ENCODE measurements at regions not wholly inside any gene's neighbourhood (a gene's known extent, or its start where the extent isn't known, plus 50 kb on each side); places are given as distances from the start of the nearest gene placed in this dataset.

DNA sequence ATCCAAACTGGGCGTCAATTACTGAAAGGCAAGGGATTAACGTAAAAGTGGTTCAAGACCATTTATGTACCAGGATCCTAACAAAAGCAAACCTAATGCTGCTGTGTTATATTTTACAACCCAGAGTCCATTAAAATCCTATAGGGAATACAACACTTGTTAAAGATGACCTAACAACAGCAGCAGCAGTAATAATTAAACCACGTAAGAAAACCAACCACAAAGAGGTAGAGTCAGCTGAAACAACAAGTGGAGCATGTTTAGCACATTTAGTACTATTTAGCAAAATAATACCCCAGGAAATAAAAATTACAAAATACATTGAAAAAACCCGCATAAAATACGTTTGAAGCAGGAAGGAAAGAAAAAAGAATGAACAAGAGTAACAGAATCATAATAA lies 82.1 kb upstream of the AGBL1 start:
- Histone ChIP-seq H3K9ac (ENCODE audit: low read length) (no peak overlapping the region), H3K27ac (ENCODE audit: low read length) (no peak overlapping the region), H3K27me3 (ENCODE audit: low read depth, low read length) (peaks cover 30% of the 10 kb centered on the region), H2AFZ (ENCODE audit: low read depth, low read length) (no peak overlapping the region), H3K4me2 (ENCODE audit: low read length) (no peak overlapping the region), H3K9me3 (ENCODE audit: insufficient read depth, low read length) (peaks cover 3% of the 10 kb centered on the region; the same call in 1 of the 2 replicates), H4K20me1 (ENCODE audit: insufficient read depth, low read length) (no peaks in the 10 kb centered on the region), H3K79me2 (ENCODE audit: low read length) (no peaks in the 10 kb centered on the region), H3K4me3 (ENCODE audit: low read length) (no peak overlapping the region), H3K4me1 (ENCODE audit: low read length) (no peaks in the 10 kb centered on the region), H3K36me3 (replicated peaks; ENCODE audit: low read depth, low read length) (no peaks in the 10 kb centered on the region)
- no peak for TF ChIP-seq EZH2phosphoT487 (IDR thresholded peaks at IDR 0.05; ENCODE audit: low read depth)
- TF ChIP-seq, protein P1, sequence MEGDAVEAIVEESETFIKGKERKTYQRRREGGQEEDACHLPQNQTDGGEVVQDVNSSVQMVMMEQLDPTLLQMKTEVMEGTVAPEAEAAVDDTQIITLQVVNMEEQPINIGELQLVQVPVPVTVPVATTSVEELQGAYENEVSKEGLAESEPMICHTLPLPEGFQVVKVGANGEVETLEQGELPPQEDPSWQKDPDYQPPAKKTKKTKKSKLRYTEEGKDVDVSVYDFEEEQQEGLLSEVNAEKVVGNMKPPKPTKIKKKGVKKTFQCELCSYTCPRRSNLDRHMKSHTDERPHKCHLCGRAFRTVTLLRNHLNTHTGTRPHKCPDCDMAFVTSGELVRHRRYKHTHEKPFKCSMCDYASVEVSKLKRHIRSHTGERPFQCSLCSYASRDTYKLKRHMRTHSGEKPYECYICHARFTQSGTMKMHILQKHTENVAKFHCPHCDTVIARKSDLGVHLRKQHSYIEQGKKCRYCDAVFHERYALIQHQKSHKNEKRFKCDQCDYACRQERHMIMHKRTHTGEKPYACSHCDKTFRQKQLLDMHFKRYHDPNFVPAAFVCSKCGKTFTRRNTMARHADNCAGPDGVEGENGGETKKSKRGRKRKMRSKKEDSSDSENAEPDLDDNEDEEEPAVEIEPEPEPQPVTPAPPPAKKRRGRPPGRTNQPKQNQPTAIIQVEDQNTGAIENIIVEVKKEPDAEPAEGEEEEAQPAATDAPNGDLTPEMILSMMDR (IDR thresholded peaks at IDR 0.05; ENCODE audit: low read depth, low read length), result no peak

DNA sequence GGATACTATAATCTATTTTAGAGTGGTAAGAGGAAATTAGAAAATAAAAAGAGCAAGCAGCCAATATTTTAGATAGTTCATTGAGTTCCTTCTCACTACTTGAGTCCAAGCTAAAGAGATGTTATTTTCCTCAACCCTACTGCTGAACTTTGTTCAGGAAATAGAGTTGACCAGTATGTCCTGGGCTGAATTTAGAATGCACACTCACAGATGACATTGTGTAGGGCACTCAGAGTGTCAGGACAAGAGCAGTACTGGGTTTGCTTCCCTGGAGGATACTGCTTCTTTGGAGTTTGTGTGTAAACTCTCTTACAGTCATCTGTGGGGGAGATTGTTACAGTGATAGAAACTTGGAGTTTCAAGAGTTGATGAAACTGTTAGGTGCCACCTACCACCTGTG lies 80.0 kb upstream of the AGBL1 start:
- H3K27ac ChIP-seq (ENCODE audit: low read length), result no peak overlapping the region
- TF ChIP-seq EZH2phosphoT487 (IDR thresholded peaks at IDR 0.05; ENCODE audit: low read depth), result no peak
- TF ChIP-seq, protein P1 (IDR thresholded peaks at IDR 0.05; ENCODE audit: low read depth, low read length), result no peak
- H3K4me3 ChIP-seq (ENCODE audit: low read length), result no peak overlapping the region
- no peaks in the 10 kb centered on the region for H3K4me1 ChIP-seq (ENCODE audit: low read length)
- H4K20me1 ChIP-seq (ENCODE audit: insufficient read depth, low read length), result no peaks in the 10 kb centered on the region
- no peak overlapping the region for H2AFZ ChIP-seq (ENCODE audit: low read depth, low read length)
- no peaks in the 10 kb centered on the region for H3K36me3 ChIP-seq (replicated peaks; ENCODE audit: low read depth, low read length)
- no peaks in the 10 kb centered on the region for H3K79me2 ChIP-seq (ENCODE audit: low read length)
- peaks cover 31% of the 10 kb centered on the region for H3K27me3 ChIP-seq (ENCODE audit: low read depth, low read length)
- no peak overlapping the region for H3K4me2 ChIP-seq (ENCODE audit: low read length)
- no peak overlapping the region for H3K9ac ChIP-seq (ENCODE audit: low read length)
- H3K9me3 ChIP-seq (ENCODE audit: insufficient read depth, low read length), result peaks cover 3% of the 10 kb centered on the region; the same call in 1 of the 2 replicates

DNA sequence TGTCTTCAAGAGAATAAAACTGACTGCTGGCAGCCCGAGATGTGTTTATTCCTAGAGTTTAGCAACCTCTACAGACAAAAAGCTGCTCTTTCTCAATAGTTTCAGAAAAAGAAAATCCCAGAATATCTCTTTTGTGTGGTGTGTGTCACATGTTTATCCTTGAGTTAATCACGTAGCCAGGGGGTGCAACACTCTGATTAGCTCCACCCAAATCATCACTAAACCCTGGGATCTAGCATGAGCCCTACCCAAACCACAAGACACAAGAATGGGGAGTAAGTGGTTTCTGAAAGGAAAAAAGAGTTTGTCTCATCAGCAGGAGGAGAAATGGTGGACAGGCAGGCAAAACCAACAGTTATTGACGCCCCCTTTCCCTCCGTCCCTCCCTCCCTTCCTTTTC lies 78.5 kb upstream of the AGBL1 start:
- no peaks in the 10 kb centered on the region for H3K36me3 ChIP-seq (replicated peaks; ENCODE audit: low read depth, low read length)
- no peaks in the 10 kb centered on the region for H3K4me1 ChIP-seq (ENCODE audit: low read length)

DNA sequence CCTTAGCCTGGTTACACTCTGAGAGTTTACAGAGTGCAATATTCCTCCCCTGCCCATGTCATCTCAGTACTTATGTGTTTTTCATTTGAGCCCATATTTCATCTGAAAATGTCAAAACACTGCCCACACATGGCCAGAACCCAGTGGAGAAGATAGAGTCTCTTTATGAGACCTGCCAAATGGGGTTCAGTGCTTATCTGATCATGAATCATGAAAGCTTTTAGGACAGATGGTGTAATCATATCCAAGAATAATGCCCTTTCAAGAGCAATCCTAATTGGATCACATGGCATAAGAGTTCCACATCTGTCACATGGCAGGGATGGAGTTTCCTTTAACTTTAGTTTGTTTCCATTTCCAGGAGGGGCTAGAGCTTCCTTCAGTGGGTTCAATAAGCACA lies 77.2 kb upstream of the AGBL1 start:
- no peak overlapping the region for H3K4me3 ChIP-seq (ENCODE audit: low read length)
- TF ChIP-seq EZH2phosphoT487 (IDR thresholded peaks at IDR 0.05; ENCODE audit: low read depth), result no peak
- TF ChIP-seq, protein P1 (IDR thresholded peaks at IDR 0.05; ENCODE audit: low read depth, low read length), result no peak
- H2AFZ ChIP-seq (ENCODE audit: low read depth, low read length), result no peak overlapping the region
- H3K9me3 ChIP-seq (ENCODE audit: insufficient read depth, low read length), result no peaks in the 10 kb centered on the region
- no peaks in the 10 kb centered on the region for H3K79me2 ChIP-seq (ENCODE audit: low read length)
- H3K36me3 ChIP-seq (replicated peaks; ENCODE audit: low read depth, low read length), result no peaks in the 10 kb centered on the region
- peaks cover 45% of the 10 kb centered on the region for H3K27me3 ChIP-seq (ENCODE audit: low read depth, low read length)
- H3K27ac ChIP-seq (ENCODE audit: low read length), result no peak overlapping the region
- no peak overlapping the region for H3K9ac ChIP-seq (ENCODE audit: low read length)
- no peaks in the 10 kb centered on the region for H3K4me1 ChIP-seq (ENCODE audit: low read length)
- no peaks in the 10 kb centered on the region for H4K20me1 ChIP-seq (ENCODE audit: insufficient read depth, low read length)
- no peak overlapping the region for H3K4me2 ChIP-seq (ENCODE audit: low read length)

More for the DNA sequence above, 78.5 kb upstream of the AGBL1 start:
- Histone ChIP-seq H3K27ac (ENCODE audit: low read length) (no peak overlapping the region), H3K9me3 (ENCODE audit: insufficient read depth, low read length) (no peaks in the 10 kb centered on the region), H2AFZ (ENCODE audit: low read depth, low read length) (no peak overlapping the region), H3K27me3 (ENCODE audit: low read depth, low read length) (peaks cover 34% of the 10 kb centered on the region), H4K20me1 (ENCODE audit: insufficient read depth, low read length) (no peaks in the 10 kb centered on the region), H3K4me2 (ENCODE audit: low read length) (no peak overlapping the region), H3K9ac (ENCODE audit: low read length) (no peak overlapping the region), H3K4me3 (ENCODE audit: low read length) (no peak overlapping the region), H3K79me2 (ENCODE audit: low read length) (no peaks in the 10 kb centered on the region)
- TF ChIP-seq, protein P1 (IDR thresholded peaks at IDR 0.05; ENCODE audit: low read depth, low read length), result no peak
- no peak for TF ChIP-seq EZH2phosphoT487 (IDR thresholded peaks at IDR 0.05; ENCODE audit: low read depth)
